ENCODE measurements at regions not wholly inside any gene's neighbourhood (a gene's known extent, or its start where the extent isn't known, plus 50 kb on each side); places are given as distances from the start of the nearest gene placed in this dataset.
"Not testable (repeated sequence)": the region's sequence is repeated elsewhere in the genome, so short reads cannot be mapped to it uniquely, and the experiment has no call there.

GRCh38 chr15:66878761-66879160 is 176.7 kb downstream of the SMAD6 start:
- no peak for DNase-seq (ENCODE audit: low spot score)
- ATAC-seq, result no peak
- intact Hi-C loops (cut with DNase I), result no loop called here

DNA sequence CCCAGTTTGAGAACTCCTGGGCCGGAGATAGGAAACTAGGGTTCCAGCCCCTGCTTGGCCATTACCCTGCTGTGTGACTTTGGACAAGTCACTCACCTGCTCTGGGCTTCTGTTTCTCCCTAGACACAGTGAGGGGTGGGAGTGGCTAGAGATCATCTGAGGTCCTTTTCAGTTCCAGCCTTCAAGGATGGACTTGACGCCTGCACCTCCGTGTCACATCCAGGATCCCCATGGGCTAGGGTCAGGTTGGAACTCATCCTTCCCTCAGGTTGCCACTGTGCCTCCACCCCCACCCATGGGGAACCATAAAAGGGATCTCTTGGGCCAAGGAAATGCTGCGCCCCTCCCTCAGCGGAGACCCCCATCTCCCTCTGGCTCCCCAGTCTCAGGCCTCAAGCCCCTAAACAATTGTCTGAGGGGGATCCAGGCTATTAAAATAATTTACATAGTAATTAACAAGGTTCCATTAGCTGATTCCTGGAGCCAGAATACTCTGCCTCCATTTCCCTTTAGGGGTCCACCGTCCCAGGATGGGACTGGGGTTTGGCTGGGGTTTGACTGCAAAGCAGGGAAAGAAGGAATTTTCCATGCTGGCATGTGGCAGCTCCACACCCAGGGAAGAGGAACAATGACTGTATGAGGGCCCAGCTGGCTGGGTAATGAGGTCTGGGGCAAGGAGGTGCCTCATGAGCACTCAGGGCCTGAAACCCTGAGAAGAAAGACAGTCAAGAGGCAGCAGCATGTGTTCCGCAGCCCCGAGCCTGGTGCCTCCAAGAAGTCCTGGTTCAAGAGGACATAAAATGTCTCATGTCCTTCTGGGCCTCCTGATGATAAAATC is 177.7 kb downstream of the SMAD6 start:
- no peak for DNase-seq (ENCODE audit: low spot score)
- no peak for ATAC-seq
- intact Hi-C loops (cut with DNase I), result no loop called here

DNA sequence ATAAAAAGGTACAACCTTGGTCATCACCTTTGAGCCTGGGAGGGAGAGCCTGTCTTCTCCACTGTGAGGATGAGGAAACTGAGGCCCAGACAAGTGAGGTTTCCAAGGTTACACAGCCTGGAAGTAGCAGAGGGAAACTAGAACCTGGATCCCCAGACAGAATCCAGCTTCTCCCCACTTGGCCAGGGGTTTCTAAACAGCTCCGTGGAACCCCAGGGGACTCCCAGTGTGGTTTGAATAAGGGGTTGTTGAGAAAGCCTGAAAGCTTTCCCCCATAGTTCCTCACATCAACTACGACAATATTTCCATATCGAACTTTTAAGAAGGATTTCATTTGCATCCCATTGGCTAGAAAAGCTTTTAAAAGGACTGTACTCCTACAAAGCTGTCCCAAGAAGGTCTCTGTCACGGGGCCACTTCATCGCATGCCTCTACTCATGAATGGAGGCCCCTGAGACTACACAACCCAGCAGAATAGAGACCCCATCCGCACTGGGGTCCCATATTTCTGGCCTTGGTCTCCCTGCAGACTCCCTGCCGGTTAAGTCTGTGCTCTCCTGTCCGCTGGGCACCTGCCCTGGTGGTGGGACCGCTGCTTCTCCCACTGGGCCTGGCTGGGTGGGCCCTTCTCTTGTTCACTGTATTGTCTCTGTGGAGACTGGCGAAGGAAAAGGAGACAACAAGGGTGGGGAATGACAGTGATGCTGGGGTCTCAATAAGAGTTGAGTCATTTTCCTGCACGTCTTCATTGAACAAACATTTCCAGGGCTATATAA is 178.5 kb downstream of the SMAD6 start:
- intact Hi-C loops (cut with DNase I), result no loop called here
- no peak for ATAC-seq
- no peak for DNase-seq (ENCODE audit: low spot score)

GRCh38 chr15:66881173-66881905 is 179.3 kb downstream of the SMAD6 start:
- intact Hi-C loops (cut with DNase I), result no loop called here
- DNase-seq (ENCODE audit: low spot score), result no peak
- ATAC-seq, result no peak

GRCh38 chr15:66882251-66883020 is 180.4 kb downstream of the SMAD6 start:
- ATAC-seq, result peak; percentile 8
- DNase-seq (ENCODE audit: low spot score), result no peak
- intact Hi-C loops (cut with DNase I), result no loop called here

GRCh38 chr15:66883284-66883911 is 181.4 kb downstream of the SMAD6 start:
- peak; percentile 92 for ATAC-seq
- intact Hi-C loops (cut with DNase I), result no loop called here

DNA sequence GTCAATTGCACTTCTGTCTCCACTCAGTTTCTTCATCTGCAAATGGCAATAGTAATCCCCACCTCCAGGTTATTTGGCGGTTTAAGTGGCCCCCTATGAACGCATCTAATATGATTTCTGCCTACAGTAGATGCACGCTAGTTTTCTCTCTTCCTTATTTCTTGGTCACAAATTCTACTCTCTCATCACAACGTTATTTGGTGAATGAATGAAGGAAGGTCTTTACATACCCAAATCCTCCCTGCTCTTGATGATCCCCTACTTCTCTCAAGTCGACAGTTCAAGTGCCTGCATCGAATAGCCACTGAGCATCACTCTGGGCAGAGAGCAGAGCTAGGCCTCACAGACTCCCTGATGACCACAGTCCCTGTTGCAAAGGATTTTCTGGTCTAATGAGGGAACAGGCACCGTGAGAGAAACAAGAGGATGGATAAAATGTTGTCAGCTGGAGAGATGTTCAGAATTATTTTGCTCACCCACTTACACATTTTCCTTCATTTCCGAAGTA is 181.2 kb upstream of the SMAD3 start:
- DNase-seq (ENCODE audit: low spot score), result no peak
- intact Hi-C loops (cut with DNase I), result no loop called here
- no peak for ATAC-seq

More at GRCh38 chr15:66883284-66883911, 181.4 kb downstream of the SMAD6 start:
- peak; percentile 94 for DNase-seq (ENCODE audit: low spot score)

DNA sequence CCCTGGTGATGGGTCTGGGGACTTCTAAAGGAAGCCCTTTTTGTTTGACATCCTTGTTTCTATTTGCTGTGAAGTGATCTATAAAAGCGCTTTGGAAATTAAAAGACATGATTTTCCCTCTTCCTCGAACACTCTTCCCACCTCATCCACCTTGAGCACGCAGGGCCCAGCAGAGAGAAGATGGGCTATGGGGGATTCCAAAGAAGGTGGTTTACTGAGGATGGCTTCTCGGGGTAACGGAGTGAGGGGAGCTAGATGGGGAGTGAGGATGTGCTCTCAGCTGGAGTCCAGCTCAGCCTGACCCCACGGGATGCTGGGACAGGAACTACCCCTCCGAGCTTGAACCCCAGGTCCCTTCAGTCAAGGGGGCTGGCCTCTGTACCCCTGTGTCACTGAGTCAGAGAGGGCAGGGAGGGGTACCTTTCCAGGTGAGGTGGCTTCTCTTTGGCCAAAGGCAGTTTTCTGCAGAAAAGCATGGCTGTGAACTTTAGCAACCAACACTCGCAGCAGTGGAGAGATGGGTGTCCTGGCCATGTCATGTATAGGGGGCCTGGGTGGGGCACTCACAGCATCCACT is 180.7 kb upstream of the SMAD3 start:
- ATAC-seq (no peak), DNase-seq (ENCODE audit: low spot score) (no peak)
- intact Hi-C loops (cut with DNase I), result no loop called here

- DNase-seq (ENCODE audit: low spot score), result no peak
- intact Hi-C loops (cut with DNase I), result no loop called here
- ATAC-seq, result no peak
These were observed 180.0 kb upstream of the SMAD3 start for GRCh38 chr15:66885281-66885915.

DNA sequence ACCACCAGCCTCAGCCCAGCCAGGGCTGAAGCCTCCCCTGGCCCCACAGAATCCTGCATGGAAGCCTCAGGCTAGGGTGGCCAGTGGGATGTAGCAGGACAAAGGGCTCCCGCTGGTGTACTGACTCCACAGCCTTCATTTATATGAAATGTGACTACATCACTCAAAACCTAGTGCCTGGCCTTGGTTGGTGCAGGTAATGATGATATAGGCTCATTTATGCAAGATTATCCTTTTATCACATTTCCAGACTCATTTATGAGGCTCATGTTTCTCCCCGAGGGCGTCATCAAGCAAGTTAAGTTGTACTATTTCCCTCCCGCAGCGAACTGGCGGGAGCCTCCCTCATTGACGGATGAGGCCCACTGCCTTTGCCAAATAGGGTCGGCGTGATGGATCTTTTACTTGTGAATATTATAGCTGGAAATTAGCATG is 179.1 kb upstream of the SMAD3 start:
- DNase-seq (ENCODE audit: low spot score) (no peak), ATAC-seq (no peak)
- intact Hi-C loops (cut with DNase I), result no loop called here

DNA sequence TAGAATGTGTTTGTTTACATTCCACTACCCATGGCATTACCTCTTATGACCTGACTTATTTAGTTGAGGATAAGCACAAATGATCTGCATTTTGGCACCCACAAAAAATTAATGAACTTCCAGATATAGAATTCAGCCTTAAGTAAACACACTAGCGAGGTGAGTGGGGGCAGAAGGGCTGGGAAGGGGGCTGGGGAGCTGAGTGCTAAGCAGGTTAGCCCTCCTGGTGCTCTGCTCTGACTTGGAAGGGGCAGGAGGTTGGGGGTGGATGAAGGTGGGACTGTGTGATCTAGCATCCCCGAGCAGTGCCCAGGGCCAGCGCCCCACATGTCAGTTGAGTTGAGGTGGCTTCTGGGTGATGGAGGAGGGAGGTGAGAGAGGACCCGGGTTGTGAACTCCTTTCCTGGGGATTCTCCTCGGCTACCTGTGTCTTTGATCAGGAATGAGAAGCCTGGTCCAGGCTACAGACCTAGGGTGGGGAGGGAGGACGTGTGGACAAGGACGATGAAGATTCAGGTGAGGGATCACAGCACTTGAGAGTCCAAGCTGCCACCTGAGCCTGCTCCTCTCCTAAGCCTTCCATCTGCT is 178.6 kb upstream of the SMAD3 start:
- no peak for ATAC-seq
- DNase-seq (ENCODE audit: low spot score), result no peak
- intact Hi-C loops (cut with DNase I), result no loop called here

DNA sequence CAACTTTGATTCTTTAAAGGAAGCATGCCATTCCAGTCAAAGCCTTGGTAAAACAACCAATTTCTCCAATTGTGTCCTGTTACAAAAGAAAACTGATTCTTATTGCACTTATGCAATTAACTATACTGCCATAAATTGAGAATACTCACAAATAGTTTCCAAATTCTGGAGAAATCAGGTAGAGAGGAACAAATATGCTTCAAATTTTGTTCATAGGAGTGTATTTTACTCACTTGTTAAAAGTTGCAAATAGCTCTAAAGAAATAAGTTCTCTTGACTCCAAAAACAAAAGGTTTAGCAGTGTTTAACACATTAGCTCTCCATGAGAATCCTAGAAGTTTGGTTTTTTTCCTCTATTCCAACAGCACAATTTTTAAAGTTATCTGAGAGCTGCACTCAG is 176.1 kb upstream of the SMAD3 start:
- ATAC-seq; intact Hi-C loops (cut with DNase I); DNase-seq (ENCODE audit: low spot score): not testable (repeated sequence)

DNA sequence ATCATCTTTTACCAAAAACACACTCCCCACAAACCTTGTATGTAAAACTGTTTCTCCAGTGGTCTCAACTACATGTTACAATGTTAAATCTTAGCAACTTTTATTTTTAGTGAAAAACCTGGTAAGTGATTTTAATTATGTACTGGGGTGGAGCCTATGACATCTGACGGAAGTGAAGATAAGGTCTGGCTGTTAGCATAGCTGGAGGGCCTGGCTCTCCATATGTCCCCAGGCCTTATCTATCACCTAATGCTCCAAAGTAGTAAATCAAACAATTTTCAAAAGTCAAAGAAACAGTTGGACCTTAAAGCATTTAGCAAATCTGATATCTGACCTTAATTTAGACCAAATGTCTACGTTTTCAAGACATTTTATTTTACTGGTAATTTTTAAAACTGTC is 173.6 kb upstream of the SMAD3 start:
- intact Hi-C loops (cut with DNase I), result no loop called here
- ATAC-seq (no peak), DNase-seq (ENCODE audit: low spot score) (no peak)

DNA sequence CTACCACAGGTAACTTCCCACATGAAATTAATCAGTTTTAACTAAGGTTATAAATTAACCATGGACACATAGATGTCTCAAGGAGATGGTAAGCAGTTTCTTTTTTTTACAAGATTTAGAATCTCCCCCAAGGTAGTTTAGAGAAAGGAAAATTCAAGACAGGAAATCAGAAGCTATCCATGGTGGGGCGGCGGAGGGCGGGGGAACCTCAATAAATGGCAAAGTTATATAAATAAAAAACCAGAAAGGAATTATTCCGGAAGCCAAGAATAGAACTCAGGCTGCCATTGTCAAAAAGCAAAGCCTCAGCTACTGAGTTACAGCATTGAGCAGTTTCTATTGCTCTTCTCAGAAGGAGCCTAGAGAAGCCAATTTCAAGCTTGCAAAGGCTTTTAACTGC is 172.1 kb upstream of the SMAD3 start:
- no peak for ATAC-seq
- intact Hi-C loops (cut with DNase I), result no loop called here
- no peak for DNase-seq (ENCODE audit: low spot score)

GRCh38 chr15:66894363-66894762 is 171.0 kb upstream of the SMAD3 start:
- ATAC-seq (no peak), DNase-seq (ENCODE audit: low spot score) (no peak)
- intact Hi-C loops (cut with DNase I), result no loop called here

GRCh38 chr15:66894986-66895780 is 170.2 kb upstream of the SMAD3 start:
- ATAC-seq, result no peak
- intact Hi-C loops (cut with DNase I), result no loop called here
- DNase-seq (ENCODE audit: low spot score), result no peak

Data from sciatic nerve (tissue), 2 donors.